T follicular helper cell (primary cell): ENCODE measurements at regions not wholly inside any gene's neighbourhood (a gene's known extent, or its start where the extent isn't known, plus 50 kb on each side); places are given as distances from the start of the nearest gene placed in this dataset.

Source experiments
- DNase-seq: peaks from one replicate; pipeline ENCODE4 v3.0.0-alpha.2; 2020; ENCODE audit warnings: low read depth

DNA sequence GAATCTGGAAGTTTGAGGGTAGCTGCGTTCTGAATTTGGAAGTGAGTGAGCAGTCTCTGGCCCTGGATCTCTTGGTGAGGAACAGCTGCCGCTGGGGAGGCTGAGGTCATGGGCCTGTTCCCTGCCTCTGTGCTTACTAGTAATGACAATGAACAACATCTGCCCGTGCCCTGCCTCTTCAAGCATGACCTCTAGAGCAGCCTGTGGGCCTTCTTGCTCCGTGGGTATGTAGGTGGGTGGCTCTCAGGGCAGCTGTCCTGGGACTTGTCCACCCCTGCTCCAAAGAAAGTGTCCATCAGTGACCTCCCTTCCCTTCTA lies 186.2 kb downstream of the CXCL12 start:
- no peak for DNase-seq

DNA sequence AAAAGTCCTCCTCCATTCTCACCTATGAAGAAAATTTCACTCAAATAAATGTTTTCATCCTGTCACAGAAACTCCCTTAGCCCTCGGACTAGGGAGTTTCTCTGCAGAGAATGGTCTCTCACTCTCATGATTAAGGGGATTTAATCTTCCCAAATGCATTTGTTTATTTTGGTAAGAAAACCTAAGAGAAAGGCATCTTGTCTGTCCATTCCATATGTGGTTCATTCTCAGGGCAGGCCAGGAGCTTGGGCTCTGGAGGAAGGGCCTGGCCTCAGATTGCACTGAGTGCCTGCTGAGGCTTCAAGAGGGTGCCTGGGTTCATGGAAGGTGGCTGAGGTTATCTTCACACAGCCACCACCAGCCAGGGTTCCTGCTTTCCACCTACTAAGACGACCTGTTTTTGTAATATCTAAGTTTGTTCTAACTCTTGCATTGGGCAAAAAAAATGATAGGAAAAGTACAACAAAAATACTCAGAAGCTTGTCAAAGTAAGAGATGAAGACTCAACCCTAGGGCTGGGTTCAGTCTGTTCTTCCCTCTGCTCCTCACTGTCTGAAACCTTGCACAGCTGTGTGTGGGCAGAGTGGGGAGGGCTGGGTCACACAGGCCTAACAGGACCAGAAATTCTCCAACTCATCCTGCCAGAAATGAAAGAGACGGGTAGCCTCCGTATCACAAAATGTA lies 186.7 kb downstream of the CXCL12 start:
- no peak for DNase-seq

DNA sequence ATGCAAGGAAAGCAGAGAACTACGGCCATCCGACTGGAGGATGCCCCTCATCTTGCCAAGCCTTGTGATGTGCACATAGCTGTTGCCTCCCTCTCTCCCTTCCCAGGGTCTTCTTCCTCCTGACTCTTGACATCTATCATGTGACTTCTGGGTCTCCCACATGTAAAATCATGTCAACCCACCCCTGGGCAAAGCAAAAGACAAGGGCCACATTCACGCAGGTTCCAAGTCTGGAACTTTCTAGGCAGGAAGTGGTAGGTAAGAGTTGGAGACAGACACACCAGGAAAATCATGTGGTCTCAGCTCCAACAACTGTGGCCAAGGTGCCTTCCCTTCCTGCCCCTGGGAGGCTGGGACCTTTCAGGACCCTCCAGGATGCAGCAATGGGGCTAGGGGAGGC lies 187.3 kb downstream of the CXCL12 start:
- no peak for DNase-seq

DNA sequence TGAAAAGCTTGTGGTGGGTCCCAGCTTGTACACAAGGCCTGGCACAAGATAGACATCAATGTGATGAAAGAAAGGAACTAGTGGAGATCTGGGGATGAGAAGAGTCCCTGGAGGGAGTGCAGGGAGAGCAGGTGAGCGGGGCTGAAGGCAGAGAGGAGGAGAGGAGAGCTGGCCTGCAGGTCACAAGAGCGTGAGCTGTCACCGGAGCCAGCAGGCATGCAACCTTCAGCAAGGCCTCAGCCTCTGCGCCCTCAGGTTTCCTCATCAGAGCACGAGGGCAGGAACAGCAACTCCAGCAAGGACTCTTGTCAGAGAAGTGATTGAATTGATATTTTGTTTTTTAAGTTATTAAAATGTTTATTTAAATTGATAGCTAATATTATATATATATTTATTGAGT lies 188.6 kb downstream of the CXCL12 start:
- DNase-seq = no peak

DNA sequence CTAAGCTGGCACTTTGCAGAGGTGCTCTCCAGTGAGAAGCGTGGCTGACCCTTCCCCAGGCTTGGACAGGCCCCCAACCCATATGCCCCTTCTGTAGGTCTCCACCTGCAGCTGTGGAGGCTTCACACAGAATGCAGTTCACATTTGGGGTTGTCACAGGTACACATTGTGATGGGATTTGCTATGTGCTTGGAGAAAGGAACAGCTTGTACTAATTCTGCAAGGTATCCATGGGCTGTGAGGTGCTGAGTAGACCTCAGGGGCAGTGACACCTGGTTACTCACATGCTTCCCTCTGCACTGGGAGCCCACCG lies 188.9 kb downstream of the CXCL12 start:
- DNase-seq = no peak

DNA sequence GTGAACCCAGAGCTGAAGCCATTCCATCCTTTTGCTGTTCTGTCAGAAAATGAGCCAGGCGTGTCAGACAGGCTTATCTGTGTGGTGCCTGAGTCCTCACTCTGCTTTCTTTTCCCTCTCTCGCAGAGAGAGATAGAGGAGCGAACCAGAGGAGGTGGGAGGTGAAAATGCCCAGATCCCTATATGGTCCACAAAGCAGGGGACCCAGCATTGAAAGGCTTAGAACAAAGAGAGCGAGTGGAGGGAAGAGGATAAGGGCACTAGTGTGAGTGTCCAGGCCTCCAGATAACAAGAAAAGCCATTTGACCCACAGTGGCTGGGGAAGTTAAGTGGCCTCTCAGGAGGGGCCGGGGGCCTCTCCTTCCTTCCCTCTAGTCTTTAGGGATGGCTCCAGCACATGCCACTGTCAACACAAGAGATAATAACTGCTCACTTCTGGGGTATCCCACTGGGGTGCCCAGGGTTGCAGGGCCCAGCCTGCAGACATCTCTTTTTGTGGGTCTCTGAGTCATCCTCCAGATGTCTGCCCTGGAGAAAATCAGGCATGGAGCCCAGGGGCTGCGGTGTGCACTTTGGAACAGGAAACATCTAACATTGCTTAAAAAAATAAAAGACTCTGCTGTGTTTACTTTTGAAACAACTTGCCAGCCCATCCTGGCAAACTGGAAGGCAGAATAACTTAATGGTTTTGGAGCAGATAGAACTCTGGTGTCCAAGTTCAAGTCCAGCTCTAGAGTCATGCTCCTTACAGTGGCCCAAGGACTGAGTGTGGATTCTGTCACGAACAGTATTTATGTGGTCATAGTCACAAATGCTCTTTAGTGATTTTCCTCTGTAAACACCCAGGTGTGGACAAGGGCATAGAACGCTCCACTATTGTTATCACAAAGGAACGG lies 189.5 kb downstream of the CXCL12 start:
- DNase-seq = no peak

DNA sequence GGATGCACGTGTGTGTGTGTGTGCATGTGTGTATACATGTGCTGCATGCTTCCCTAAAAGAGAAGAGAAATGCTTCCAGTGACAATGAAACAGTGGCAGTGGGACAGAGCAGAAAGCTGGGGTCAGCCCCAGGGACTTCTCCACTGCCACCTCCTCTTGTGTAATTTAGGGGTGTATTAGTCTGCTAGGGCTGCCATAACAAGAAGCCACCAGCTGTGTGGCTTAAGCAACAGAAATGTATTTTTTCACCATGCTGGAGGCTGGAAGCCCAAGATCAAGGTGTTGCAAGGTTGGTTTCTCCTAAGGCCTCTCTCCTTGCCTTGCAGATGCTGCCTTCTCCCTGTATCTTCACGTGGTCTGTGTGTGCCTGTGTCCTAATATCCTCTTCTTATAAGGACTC lies 190.5 kb downstream of the CXCL12 start:
- DNase-seq = no peak

DNA sequence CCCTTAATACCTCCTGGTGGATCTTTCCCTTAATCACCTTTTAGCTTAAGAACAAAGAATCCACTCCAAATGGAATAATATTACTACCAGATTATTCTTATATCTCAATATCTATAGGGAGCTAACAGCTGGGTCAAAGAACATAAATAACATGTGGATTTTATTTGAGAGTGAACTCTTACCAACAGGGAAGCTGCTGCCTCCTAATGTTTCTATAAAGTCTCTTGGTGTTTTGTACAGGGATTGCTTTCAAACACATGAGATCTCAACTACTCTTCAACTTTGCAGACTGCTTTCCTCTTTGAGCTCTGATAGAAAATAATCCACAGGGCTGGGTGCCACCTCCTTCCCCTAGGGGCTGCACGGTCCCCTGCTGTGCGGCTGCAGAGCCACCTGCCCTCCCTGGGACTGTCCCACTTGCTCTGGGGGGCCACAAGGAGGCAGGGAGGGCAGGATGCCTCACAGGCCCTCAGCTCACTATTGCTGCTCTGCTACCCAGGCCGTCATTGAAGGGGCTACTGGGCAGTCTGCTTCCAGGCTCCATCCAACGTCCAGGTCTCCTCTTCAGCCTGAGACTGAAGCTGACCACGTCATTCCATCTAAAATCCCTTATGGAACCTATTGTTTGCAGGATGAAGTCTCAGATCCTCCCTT lies 191.2 kb downstream of the CXCL12 start:
- no peak for DNase-seq

DNA sequence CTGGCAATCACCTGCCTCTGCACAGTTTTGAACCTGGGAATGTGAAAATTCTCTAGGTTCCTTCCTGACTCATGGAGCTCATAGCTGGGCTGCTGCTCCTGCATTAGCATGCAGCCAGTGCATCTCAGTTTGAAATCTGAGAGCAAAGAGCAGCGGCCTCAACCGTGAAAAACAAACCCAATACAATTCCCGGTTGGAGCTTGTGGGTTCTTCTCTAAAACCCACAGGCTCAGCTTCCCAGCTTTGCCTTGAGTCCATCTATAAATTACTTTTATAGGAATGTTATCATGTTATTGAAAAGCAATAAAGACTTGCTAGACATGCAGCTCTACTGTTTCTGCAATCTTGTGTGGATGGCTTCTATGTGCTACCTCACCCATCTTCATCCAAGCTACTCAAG lies 191.7 kb downstream of the CXCL12 start:
- DNase-seq = no peak

DNA sequence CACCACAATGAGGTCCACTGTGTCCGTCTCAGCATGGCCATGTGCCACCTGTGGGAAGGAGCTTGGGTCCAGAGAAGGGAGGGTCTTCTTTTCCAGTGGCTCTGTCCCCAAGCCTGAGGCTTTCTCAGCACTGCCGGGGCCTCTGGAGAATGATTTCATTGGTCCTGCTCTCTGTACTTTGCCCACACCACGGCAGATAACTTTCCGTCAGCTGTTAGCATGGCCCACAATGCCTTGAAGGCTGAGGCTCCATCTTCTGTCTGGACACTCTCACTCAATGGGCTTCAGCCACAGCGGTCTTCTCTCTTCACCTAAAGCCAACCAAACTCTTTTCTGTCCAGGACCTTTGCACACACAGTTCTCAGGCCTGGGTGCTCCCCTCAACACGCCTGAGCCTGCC lies 192.5 kb downstream of the CXCL12 start:
- no peak for DNase-seq

DNA sequence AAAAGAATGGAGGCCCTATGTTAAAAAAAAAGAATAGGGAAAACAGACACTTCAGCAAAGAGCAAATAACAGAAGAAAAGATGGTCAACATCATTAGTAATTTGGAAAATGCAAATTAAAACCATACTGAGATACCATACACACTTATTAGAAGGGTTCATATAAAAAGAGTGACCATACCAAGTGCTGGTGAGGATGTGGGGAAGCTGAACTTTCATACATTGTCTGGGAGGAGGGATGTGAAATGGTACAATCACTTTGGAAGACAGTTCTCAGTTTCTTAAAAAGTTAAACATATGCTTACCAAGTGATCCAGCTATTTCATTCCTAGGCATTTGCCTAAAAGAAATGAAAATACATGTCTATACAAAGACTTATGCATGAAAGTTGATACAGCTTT lies 194.4 kb downstream of the CXCL12 start:
- DNase-seq = no peak

DNA sequence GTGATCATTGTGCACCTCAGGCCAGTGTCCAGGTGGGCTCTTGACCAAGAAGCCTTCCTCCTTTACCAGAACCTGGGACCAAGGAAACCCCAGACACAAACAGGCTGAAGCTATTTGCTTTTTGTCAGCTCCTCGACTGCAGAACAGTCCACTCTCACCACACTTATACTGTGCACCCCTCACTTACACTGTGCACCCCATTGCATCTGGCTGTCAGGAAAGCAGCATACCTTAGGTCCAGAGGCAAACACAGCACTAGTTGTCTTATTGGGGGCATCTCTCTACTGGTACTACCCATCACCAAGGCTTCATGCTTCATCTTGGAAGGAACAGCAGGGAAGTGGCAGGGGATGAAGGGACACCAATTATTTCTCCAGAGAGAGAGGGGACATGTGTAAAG lies 198.1 kb downstream of the CXCL12 start:
- DNase-seq = no peak

DNA sequence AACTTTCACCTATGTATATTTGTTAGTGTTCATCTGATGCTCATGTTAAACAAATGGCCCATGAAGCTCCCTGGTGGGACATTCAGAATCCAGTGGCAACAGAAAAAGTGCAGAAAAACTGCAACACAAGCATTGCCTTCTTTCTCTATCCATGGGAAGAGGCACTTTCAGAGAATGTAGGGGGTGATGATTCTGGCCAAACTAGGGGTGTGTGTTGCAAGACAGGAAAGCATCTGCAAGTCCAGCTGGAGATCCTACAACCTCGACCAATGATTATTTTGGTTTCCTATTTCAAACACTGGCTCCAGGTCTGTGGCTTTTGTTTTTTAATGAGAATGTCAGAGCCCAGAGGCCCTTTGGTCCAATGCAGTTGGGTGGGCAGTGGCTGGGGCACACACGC lies 198.7 kb downstream of the CXCL12 start:
- DNase-seq = no peak

DNA sequence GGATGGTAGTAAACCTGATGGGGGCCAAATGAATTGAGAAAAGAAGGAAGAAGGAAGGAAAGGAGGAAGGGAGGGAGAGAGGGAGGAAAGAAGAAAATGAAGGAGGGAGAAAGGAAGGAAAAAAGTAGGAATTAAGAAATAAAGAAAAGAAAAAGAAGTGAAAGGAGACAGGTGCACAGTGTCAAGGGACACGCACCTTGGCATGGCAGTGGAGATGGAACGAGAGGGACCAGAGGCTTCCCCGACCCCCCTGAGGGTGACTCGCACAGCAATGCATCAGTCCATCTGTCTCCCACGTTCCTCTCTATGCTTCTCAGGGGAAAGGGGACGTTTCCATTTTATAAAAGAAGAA lies 199.6 kb downstream of the CXCL12 start:
- no peak for DNase-seq

DNA sequence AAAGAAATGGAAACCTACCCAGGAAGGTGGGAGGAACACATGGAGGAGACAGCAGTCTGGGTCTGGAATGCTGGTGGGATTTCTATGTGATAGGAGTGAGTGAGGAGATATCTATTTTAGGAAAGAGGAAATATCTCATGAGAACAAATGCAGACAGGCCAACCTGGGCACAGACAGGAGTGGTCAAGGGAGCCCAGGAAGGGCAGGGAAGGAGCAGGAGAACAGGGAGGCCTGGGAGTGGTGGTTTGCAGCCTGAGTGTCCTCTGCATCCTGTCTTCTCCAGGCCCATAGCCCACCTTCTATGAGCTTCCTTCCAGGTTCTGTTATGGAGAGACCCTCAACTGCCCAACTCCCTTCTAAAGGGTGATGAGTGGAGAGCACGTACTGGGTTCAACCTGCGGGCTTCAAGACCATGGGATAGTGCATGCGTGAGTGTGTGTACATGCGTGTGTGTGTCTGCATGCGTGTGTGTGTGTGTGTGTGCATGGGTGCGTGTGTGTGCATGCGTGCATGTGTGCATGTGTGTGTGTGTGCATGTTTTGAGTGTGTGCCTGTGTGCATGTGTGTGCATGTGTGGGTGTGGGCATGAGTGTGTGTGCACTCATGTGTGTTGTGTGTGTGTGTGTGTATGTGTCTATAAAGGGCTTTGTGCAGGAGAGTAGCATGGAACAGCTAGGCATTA lies 200.1 kb downstream of the CXCL12 start:
- DNase-seq = no peak

DNA sequence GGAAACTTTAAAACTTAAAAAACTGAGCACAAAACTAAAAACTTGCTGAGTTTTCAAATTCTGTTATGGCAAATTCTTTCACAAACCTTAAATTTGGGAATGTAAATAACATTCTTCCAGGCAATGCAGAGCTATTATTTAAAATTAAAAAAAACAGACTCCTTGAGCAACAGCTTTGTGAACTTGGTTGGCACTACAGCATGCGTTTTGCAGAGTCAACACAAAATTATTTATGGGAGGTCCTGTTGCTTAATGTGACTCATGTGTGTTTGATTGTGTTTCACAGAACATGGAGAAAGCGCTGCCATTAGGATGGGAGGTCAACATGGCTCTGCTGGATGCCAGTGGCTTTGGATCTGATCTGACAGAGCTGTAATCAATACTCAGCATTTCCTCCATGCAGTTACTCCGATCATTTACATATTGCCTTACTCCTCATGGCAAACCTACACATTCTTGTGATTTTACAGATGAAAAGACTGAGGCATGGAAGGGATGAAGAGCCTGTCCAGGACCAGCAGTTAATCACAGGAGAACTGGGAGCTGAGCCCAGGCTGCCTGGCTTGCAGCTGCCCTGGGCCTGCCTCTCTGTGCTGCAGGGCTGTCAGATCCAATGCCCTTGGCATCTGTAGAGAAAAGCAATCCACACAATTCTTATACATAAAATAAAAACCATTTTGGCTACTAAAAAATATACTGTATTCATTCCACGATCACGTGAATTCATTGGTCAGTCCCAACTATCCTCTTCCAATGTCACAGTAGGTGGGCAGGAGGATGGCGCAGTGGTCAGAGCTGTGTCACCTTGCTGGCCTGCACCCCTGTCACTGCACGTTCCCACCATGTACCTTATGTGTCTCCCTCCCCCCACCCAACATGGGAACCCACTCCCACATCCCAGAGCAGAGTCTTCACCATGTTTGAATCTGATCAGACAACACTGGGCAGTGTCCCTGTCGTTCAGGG lies 200.9 kb downstream of the CXCL12 start:
- DNase-seq = no peak

DNA sequence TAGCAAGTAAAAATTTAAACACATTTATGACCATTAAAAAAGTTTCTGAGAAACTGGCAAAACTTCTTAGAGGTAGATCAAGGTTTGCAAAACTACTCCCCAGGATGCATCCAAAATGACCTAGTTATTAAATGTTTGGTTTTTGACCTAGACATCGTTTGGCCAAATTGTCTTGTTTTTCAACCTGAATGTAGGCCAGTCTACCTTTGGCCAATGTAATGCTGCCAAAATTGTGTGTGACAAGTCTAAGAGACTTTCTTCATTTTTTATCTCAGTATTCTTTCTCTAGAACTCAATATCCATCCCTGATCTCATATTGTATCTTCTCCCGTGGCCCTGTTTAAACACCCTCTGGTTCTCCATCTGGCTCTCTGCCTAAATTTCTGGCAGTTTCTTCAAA lies 202.0 kb downstream of the CXCL12 start:
- DNase-seq = no peak

DNA sequence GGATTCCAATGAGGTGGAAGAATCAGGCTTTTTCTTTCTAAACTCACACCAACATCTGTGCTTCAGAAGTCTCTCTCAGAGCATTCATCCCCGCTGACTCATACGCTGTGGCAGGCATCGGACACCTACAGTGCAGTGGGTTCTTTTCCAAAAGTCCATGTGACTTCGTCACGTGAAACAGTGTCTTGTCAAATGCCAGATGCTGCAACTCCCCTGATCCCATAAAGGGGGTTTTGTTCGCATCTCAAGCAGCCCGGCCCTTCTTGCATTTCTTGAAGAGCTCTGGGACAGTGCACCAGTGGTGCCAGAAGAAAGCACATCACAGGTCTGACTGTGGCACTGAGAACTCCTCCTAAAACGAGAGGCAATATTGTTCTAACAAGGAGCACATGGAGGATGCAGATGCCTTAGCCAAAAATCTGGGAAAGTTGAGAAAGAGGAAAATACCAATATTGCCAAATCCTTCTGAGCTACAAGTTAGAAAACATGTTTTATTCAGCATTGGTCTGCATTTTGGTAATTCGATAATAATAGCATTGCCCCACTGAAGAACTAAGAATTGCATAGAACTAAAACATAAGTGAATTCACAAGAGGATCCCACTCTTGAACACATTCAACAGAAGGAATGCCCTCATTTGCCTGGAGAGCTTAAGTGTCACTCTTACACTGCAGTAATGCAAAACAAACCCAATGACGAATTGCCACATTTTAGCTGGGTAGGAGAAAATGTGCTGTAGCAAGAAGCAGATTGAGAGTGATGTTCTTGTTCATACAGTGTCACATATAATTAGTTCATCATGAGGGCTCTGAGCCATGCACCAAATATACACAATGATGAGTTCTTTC lies 204.4 kb downstream of the CXCL12 start:
- DNase-seq = no peak

DNA sequence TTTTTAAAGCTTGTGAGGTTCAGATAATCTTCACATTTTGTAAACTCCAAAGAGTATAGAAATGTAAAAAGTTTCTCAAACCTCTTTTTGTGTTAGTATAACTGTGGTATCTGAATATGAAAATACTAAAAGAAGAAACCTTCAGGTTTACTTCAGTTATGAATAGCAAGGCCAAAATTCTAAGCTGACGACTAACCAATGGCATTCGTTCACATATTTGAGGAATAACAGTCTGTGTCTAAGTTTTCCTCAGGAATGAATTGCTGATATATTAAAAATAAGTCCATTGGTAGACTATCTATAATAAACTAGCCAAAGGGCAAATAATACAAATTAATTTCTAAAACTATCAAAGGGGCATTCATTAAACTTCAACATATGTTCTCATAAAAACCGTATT lies 206.0 kb downstream of the CXCL12 start:
- DNase-seq = no peak

DNA sequence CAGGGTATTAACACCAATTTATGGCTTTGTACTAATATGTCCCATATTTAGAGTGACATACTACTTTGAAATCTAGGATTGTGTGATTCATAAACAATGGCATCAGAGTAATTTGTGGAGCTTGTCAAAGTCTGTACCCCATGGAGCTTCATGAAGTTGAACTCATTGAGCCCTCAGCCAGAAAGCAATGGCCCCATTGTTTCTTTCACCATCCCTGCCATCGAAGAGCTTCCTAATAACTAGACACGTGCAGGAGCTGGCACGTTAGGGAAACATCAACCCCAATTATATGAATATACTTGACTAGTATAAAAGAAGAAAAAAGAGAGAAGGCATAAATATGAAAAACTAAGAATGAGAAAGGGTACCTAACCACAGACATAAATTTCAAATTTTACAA lies 206.6 kb downstream of the CXCL12 start:
- no peak for DNase-seq

DNA sequence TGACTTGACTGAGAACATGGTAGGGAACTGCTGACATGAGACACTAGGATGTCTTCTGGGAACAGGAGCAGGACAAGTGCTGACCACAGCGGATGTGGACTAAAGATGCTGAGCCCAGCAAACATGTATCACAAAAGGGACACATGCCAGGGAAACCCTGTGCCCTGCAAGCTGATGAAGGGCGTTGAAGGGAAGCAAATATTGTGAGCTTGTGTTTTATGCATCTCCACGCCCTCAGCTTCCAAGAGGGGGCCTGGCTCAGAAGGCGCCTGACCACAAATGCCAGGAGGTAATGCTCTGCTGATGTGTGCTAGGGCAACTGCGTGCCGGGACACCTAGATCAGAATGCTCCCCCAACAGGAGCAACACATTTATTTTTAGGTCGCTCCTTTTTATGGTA lies 207.3 kb downstream of the CXCL12 start:
- no peak for DNase-seq
